Dermis blood vessel endothelial cell (primary cell): ENCODE measurements at regions not wholly inside any gene's neighbourhood (a gene's known extent, or its start where the extent isn't known, plus 50 kb on each side); places are given as distances from the start of the nearest gene placed in this dataset.
"Not testable (repeated sequence)": the region's sequence is repeated elsewhere in the genome, so short reads cannot be mapped to it uniquely, and the experiment has no call there.

Experiments
- DNase-seq: peaks from one replicate; pipeline ENCODE4 v3.0.0; 2010

DNA sequence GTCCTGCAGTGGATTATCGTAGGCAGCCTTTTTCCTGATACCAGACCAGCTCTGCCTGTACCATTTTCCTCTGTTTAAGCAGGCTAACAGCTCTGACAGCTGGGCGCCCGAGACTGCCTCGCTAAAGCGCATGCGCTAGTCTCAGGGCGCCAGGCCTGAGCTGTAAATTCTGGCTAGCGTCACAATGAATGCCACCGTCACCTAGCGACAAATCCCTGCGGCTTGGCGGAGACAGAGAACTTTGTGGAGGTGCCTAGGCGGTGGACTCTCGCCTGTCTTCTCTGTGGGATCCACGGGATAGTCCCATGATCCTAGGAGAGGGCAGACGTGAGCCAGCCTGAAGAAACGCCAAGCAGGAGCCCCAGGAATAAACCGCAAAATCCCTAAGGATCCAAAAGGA, 573.9 kb downstream of the KCNJ18 start:
- DNase-seq: no peak

DNA sequence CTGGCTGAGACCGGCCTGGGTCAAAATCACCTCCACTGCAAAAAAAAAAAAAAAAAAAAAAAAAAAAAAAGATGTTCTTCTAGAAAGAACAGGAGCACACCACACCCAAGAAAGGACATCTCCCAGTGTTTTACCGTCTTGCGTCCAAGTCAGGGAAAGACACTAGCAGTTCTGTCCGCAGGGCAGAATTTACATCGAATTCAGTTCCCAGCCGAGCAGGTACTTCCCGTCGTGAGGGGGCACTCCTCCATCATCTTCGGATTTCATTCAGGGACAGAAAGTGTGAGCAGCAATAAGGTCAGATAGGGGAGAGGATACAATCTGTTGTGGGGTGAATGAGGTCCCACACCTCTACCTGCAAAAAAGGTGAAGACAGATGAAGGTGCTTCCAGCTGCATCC, 574.7 kb downstream of the KCNJ18 start:
- no peak for DNase-seq

DNA sequence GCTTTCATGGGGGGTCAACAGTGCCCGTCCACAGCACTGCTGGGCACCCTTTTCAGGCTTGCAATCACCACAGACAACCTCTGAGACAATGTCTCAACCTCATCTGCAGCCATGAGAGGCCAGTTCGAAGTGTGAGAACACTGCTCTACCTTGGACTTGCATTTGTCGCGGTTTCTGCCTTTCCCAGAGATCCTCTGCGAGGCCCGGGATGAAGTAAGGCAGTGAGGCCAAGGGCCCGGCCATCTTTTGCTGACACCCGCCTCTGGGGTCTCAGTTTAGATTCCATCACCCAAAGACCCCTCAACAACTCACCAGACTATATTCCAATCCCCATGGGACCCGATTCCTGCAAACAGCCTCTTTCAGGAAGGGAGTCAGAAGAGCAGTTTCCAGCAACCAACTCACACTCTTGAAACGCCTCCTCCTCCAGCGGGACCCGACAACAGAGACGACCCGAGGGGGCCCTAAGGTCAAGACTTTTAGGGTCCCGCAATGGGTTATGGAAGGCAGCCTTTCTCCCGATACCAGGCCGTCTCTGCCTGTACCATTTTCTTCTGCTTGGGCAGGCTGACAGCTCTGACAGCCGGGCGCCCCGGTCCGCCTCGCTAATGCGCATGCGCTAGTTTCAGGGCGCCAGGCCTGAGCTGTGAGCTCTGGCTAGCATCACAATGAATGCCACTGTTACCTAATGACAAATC, 576.0 kb downstream of the KCNJ18 start:
- no peak for DNase-seq

DNA sequence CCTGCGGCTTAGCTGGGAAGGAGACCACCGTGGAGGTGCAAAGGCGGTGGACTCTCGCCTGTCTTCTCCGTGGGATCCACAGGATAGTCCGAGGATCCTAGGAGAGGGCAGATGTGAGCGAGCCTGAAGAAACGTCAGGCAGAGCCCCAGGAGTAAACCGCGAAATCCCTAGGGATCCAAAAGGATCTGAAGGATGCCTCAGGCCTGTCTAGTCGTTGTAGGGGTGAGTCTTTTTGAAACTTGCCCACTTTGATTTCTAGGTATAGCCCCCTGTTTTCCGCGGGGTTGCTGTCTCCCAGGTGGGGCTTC, 576.5 kb downstream of the KCNJ18 start:
- no peak for DNase-seq

DNA sequence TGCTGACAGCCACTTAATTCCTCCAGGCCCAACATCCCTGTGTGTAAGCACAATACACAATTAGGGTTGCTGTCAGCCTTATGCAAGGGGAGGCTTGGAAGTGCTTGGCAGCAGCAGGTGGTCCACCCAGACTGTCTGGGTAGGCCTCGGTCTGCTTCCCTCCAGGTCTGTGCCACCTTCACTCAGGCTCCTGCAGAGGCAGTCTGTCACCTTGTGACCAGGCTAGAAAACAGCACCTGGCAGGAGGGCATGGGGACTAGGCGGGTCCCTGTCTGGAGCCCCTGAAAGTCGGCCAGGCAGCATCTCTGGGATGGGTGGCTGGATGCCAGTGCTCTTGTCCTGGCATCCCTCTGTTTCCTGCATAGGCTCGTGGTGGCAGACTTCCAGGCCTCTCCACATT, 578.1 kb downstream of the KCNJ18 start:
- no peak for DNase-seq

DNA sequence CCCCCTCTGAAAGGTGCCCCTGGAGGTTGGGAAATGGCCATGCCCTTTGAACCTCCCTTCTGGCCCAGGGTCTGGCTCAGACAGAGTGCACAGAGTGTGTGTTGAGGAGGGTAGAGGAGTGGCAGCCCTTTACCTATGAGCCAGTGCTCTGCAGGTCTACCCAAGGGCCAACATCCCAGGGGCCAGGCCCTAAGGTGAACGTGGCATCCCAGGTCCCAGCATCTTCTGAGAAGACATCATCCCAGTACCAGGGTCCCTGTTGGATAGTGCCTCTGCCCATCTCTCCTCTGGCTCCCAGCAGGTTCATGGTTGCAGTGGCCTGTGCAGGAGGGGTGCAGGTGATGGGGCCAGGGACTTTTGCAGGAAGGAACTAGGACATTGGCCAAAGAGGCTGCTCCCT, 578.5 kb downstream of the KCNJ18 start:
- not testable (repeated sequence) for DNase-seq

DNA sequence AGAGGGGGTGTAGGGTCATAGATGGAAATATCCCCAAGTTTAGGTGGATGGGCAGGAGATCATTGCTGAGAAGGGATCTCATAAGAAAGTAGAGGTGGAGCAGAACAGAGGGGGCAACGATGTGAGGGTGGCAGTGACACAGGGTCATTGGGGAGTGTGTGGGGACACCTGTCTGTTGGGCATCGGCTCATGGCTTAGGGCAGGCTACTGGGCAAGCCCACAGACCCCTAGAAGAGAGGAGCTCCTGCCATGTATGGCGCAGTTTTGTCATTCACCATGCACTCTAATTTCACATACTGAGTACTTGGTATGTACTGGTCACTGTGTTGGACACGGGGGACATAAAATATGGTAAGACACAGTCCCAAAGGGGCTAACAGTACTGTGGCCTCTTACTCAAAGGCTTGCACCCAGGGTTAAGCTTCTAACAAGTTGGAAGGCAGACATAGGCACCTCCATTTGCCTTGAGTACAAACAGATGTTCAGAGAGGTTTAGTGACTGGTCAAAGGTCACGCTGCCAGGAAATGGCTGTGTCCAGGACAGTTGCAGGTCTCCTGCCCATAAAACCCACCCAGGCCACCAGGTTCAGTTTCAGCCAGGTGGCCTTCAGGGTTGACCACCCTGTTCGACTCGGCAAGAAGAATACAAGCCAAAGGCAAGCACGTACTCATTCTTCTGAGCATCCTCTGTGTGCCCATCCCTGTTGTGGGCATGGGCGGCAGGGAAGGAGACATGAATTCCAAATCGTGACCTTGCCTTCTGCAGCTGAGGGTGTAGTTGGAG, 580.2 kb downstream of the KCNJ18 start:
- DNase-seq: no peak

DNA sequence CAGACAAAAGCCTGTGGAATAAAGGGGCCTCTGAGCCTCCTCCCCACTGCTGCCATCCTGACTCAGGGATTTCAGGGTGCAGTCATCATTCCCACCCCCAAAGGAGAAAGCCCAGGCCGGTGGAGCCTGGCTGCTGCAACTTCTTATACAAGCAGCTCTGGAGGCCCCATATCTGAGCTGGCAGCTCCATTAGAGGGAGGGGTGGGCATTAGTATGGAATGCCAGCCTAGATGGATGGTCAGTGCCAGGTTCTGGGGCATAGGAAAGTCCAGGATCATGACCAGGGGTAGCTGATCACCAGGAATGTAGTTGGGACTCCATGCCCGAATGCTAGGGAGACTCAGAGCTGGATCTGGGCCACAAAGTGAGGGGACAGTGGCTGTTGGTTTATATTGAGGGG, 581.0 kb downstream of the KCNJ18 start:
- DNase-seq: no peak

DNA sequence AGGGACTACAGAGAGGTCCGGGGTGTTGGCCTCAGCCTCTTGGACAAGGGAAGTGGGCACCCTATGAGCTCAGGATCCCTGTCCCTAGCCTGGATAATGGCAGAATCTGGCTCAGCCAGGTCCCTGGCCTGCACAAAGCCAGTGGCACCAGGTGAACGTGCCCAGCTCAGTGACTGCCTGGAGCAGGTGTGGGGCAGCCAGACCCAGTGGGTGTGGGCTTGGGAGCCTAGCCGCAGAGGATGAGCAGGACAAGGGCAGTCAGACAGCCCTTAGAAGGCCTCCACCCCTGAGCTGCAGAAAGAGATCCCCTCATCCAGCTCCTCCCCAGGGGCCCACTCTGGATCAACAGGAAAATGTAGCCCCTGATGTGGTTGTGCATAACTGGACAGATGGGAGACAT, 585.3 kb downstream of the KCNJ18 start:
- DNase-seq: no peak

DNA sequence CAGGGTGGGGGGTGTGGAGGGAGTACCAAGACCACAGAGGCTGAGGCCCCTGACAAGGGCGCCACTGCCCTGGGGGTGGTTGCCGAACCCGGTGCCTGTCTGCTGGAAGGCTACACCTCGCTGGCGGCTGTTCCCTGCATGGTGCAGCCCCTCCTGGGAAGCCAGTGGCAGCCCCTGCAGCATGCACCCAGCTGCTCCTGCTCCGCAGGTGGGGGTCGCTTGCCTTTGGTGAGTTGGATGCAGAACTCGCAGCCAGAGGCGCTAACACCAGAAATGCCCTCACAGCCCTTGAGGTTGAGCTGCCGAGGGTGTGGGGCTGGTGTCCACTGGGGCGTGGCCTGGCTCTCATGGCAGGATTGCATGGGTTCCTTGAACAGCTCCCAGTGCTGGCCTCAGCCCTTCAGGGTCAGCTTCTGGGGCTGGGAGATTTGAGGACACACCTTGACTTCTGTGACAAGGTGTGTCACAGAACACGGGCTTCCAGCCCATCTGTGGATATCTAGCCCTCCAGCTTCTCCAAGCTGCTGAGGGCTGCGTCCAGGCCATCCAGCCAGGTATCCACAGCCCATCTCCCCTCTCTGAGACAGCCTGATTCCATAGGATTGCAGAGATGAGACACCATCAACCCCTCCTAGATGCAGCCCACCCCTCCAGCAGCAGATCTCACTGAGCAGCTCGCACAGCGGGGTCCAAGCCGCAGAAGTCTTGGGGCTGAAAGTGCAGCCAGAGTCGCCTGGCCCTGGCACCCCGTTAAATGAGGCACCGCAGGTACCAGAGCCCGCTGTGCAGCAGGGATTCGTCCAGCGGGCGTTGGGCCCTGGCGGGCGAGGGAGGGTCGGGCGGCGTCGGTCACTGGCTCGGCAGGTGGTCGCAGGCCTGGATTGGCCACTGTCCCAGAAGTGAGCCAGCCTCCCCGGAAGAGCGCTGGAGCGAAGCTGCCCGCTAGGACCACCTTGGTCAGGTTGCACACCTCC, 586.3 kb downstream of the KCNJ18 start:
- DNase-seq: no peak

DNA sequence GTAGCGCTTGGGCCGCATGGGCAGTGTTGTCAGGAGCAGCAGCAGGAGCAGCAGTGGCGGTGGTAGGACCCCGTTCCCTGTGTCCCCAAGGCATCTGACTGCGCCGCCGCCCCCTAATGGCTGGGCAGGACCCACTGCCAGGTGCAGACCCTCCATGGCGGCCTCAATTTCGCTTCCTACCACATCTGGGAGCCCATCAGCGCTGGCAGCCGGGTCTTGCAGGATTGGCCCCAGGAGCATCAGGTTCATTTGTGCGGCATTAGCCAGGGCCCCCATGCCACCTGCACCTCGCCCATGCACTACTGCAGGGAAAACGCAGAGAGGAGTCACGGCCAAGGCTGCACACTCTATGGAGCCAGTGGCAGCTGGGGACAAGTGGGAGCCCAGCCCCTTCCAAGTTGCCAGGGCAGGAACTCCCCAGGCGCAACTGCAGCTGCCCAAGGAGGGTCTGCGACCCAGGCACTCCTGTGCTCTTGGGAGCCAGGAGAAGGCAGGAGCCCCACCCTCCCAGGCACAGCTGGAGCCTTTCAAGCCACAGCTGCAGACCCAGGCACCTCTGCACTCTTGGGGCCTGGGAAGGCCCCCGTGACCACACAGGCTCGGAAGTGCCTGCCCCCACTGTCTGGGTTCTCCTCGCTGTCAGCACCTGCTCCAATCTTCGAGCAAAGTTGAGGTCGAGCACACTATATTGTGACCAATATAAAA, 594.2 kb downstream of the KCNJ18 start:
- DNase-seq: no peak

DNA sequence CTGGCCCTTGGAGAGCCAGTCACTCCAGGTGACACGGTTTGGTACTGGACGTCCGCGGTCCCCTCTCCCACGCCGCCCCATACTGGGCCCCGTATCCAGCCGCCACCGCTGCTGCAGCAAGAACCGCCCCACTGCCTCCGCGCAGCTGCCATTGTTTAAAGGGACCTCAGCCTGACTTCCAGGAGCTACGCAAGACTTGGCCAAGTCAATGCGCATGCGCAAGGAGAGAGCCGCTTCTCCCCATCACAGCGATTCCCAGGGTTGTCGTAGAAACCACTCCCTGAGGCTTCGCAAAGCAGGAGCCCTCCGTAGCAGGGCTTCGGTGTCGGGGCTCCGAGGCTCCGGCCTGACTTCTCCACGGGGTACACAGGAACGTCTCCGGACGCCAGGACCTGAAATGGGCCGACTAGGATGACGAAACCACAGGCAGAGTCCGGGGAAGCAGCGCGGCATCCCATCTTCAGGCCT, 606.2 kb downstream of the KCNJ18 start:
- DNase-seq: not testable (repeated sequence)

DNA sequence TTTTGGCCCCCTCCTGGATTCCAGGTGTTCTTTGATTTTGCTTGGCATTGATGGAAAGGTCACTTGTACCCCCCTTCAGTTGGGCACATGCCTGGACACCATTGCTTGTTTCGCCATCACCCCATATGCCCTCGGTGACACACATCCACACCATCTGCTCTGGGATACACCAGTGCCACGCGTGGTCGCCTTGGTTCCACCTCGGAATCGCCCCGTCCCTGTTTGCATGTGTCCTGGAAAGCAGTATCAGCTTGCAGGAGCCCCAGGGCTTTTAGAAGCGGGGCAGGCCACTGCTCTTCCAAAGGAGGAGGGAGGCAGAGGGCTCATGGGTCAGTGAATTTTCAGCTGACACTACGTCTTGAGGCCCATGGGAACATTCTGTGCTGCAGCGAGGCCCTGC, 607.9 kb downstream of the KCNJ18 start:
- DNase-seq: no peak

DNA sequence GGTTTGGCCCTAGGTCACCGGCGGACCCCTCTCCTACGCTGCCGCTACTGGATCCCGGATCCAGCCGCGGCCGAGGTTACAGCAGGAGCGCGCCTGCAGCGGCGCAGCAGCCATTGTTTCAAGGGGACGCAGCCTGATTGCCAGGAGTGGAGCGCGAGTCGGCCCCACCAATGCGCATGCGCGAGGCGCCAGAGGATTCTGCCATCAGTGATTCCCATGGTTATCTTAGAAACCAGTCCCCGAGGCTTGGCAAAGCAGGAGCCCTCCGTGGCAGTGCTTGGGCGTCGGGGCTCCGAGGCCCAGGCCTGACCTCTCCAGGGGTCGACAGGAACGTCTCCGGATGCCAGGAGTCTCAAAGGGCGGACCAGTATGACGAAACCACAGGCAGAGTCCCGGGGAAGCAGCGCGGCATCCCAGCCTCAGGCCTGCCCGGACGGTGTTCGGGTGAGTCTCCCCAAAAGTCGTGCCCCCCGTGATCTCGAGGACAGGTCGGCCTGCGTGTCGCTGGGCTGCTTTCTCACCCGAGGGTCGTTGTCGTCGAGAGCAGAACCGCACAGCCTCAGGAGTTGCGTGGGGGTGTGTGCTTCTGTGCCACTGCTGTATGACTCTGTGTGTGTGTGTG, 608.5 kb downstream of the KCNJ18 start:
- peak; percentile 7 for DNase-seq

DNA sequence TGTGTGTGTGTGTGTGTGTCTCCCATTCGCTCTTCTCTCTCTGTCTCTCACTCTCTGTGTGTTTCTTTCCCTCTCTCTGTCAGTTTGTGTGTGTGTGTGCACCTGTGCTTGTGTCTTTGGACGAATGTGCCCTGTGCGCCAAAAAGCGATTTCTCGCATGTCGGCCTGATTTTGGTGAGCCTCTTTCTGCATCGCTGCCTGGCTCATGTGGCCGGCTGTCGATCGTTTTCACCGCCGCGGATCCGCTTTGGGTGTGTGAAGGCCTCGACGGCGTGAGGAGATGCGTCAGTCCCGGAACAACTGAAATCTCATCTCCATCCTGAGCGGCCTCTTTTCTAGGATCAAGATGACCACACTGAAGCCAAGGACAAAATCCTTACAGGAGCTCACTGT, 609.0 kb downstream of the KCNJ18 start:
- DNase-seq: no peak

DNA sequence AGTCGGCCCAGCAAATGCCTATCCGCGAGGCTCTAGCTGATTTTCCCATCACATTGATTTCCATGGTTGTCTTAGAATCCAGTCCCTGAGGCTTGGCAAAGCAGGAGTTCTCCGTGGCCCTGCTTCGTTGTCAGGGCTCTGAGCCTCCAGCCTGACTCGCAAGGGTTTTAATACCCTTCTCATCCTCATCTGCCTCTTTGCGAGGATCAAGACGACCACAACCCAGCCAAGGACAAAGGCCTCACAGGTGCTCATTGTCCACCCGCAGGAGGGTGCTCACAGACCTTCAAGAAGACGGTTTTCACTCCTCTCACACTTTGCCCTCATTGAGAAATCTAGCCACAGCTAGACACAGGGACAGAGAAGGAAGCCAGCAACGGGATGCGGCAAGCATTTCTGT, 610.8 kb downstream of the KCNJ18 start:
- no peak for DNase-seq

DNA sequence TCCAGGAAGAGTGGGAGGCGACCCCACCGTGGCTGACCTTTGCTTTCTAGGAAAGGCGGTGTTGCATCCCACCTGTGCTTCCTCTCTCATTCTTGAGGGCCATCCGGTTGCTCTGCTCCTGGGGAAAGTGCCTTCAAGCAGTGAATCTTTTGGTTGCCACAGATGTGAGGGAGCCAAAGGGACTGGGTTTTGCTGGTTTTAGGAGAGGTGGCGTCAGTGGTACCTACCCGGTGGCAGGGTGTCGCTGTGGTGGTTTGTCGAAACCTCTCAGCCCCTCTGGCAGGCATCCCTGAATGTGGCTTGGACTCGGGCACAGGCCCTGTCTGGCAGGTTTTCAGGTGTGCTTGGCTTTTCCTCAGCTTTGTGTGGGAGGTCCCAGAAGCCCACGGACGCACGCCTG, 611.5 kb downstream of the KCNJ18 start:
- no peak for DNase-seq

DNA sequence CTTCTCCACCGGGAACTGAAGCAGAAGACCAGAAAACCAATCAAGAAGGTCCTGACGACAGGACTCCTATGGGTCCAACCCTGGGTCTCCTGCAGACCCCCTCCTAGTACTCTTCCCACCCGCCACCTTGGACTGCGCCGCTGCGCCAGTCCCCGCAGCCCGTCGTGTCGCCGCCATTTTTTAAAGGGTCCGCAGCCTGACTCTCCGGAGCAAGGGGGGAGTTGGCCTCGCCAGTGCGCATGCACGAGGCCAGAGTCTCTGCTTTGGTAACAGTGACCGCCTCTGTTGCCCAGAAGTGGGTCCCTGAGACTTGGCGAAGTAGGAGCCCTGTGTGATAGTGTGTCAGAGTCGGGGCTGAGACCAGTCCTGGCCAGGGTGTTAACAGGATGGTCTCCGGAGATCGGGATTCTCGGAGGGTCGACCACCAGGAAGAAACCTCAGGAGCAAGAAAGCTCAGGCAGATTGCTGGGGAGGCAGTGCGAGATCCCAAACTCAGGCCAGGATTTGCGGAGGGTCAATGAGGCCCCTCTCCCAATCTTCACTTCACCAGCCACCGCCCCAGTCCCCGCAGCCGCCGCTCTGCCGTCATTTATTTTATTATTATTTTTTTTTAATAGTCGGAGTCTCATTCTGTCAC, 612.5 kb downstream of the KCNJ18 start:
- DNase-seq: no peak

DNA sequence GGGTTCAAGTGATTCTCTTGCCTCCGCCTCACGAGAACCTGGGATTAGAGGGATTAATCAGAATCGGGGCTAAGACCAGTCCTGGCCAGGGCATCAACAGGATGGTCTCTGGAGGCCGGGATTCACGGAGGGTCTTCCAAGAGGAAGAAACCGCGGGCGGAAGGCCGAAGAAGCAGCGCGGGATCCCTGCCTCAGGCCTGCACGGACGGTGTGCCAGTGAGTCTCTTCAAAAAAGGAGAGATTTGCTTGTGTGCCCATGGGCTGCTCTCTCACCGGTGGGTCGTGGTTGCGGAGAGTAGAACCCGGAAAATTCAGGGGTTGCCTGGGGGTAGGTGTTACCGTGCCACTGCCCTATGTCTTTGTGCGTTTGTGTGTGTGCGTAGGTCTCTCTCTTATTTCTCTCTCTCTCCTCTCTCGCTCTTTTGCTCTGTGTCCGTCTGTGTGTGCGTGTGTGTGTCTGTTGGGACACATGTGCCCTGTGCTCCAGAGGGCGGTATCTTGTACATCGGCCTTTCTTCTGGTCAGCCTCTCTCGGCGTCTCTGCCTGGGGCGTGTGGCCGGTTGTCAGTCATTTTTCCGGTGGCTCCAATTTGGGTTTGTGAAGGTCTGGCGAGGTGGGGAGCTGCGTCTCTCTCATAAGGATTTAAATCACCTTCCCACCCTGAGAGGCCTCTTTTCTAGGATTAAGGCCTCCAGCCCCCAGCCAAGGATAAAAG, 613.2 kb downstream of the KCNJ18 start:
- no peak for DNase-seq

DNA sequence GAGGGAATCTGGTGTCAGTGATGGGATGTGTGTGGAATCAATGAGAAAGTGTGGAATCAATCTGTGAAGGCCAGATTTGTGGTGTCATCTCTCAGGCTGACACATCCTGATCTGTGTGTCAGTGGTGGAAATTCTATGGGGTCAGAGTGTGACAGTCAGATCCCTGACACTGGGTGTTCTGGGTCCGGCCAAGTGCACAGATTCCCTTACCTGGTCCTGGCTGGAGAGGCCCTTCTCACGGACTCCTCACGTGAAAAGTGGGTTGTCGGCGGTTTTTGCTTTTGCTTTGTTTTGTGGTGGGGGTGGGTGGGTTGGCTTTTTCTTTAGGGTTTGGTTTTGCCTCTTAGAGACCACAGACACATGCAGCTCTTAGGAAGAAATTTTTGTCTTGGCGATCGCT, 618.0 kb downstream of the KCNJ18 start:
- DNase-seq: not testable (repeated sequence)
